Lower leg skin (tissue), 4 donors: ENCODE measurements at regions not wholly inside any gene's neighbourhood (a gene's known extent, or its start where the extent isn't known, plus 50 kb on each side); places are given as distances from the start of the nearest gene placed in this dataset.

Experiments
- DNase-seq, 2 donors: peaks; one replicate each; pipeline ENCODE4 v3.0.0-alpha.2; 2019; ENCODE audit warnings: low spot score in 2 of 2
- H3K4me3 ChIP-seq: fragments of 200-600 bp; sonication (generic); 2 replicates; pipeline ENCODE4 v1.5.1; 2017; ENCODE audit warnings: mild to moderate bottlenecking, low read depth; ENCODE audit not compliant: poor library complexity, severe bottlenecking
- CTCF ChIP-seq, 3 donors: fragments of 450-650 bp; IDR thresholded peaks; one replicate each; pipeline ENCODE4 v1.5.1; 2016; ENCODE audit warnings: antibody characterized with exemption in 3 of 3, mild to moderate bottlenecking in 3 of 3, moderate library complexity in 2 of 3
- POLR2A ChIP-seq, 2 donors: fragments of 450-650 bp; IDR thresholded peaks; one replicate each; pipeline ENCODE4 v1.6.1; 2016 to 2017; ENCODE audit warnings: antibody characterized with exemption in 2 of 2, mild to moderate bottlenecking in 1 of 2, moderate library complexity in 1 of 2
- WGBS, 2 donors: methylation state at CpG; one replicate each; pipeline ENCODE4 v1.1.5; 2018; 5-methylcytosine and 5-hydroxymethylcytosine counted together
- intact Hi-C: fragments of 100-400 bp; cut with DNase I; formaldehyde crosslinking; loops from one replicate; pipeline ENCODE4 v1.15.0; 2023; ENCODE audit warnings: low total_unique reads

GRCh38 chr3:23648326-23648995, 157.3 kb upstream of the UBE2E1 start:
- no peak for DNase-seq
- TF ChIP-seq POLR2A (IDR thresholded peaks at IDR 0.05) (no peak), CTCF (IDR thresholded peaks at IDR 0.05) (no peak)
- 67 to 74% methylated on average over 5 of the region's 5 CpGs for WGBS, 2 donors
- no peak overlapping the region for H3K4me3 ChIP-seq
- intact Hi-C loops: no loop called here

DNA sequence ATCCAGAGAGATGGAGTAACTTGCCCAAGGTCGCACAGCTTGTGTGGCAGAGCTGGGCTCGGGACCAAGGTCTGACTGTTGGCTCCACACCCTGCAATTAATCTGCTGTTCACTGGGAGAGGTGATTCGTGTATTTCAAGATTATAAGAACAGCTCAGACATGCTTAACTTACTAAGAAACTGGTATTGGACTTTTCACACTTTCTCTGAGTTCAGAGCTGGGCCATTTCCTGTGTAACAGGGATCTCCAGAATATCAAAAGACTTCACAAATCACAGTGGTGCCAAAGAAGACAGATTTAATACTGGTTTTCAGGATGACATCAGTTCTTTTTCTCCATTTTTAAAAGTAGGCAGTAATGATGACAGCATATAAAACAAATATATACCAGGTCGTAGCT, 156.8 kb upstream of the UBE2E1 start:
- no peak for DNase-seq
- intact Hi-C loops: no loop called here
- no peak overlapping the region for H3K4me3 ChIP-seq
- 32 to 44% methylated on average over 4 of the region's 4 CpGs for WGBS, 2 donors
- TF ChIP-seq POLR2A (IDR thresholded peaks at IDR 0.05) (no peak), CTCF (IDR thresholded peaks at IDR 0.05) (no peak)

- intact Hi-C loops: no loop called here
- TF ChIP-seq POLR2A (IDR thresholded peaks at IDR 0.05) (no peak), CTCF (IDR thresholded peaks at IDR 0.05) (no peak)
- no peak for DNase-seq
- H3K4me3 ChIP-seq: no peak overlapping the region
- WGBS, 2 donors: 55 to 67% methylated on average over 3 of the region's 3 CpGs
Observed at GRCh38 chr3:23649448-23649847, 156.3 kb upstream of the UBE2E1 start.

- WGBS, 2 donors: 61 to 72% methylated on average over 5 of the region's 5 CpGs
- TF ChIP-seq CTCF (IDR thresholded peaks at IDR 0.05) (no peak), POLR2A (IDR thresholded peaks at IDR 0.05) (no peak)
- no peak overlapping the region for H3K4me3 ChIP-seq
Observed at GRCh38 chr3:23650371-23651140, 155.2 kb upstream of the UBE2E1 start.

GRCh38 chr3:23653647-23654525, 151.9 kb upstream of the UBE2E1 start:
- no peak for DNase-seq
- 72 to 78% methylated on average over 9 of the region's 9 CpGs for WGBS, 2 donors
- intact Hi-C loops: no loop called here
- no peak for TF ChIP-seq POLR2A (IDR thresholded peaks at IDR 0.05)
- no peak for TF ChIP-seq CTCF (IDR thresholded peaks at IDR 0.05)
- H3K4me3 ChIP-seq: no peak overlapping the region

More at GRCh38 chr3:23650371-23651140, 155.2 kb upstream of the UBE2E1 start:
- DNase-seq: no peak
- intact Hi-C loops: no loop called here
